ENCODE measurements at regions not wholly inside any gene's neighbourhood (a gene's known extent, or its start where the extent isn't known, plus 50 kb on each side); places are given as distances from the start of the nearest gene placed in this dataset.

DNA sequence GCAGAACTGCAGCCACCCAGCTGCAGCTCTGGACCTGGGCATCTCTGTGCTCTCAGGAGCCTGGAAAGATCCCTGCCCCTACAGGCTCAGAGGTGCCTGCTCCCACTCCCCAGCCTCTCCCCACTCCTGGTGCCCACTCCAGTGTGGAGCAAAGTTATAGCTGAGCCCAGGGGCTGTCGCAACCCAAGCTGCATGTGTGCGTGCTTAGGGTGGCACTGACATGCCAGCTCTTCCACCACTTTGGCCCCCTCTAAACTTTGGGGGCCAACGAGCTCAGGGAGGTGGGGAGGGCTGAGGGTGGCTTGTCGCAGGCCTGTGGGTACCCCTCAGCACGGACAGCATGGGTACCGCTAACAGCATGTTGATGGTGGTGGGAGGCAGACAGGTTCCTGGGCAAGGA, 126.3 kb upstream of the FHL2 start:
- Histone ChIP-seq H3K27me3 (ENCODE audit: control insufficient read depth in 2 of 2, insufficient read depth in 1 of 2, low read length in 1 of 2) (no peaks in the 10 kb centered on the region), H3K4me3 (ENCODE audit: low read length in 2 of 2) (no peak overlapping the region), H3K27ac (ENCODE audit: low read depth in 1 of 2, low read length in 1 of 2) (no peak overlapping the region), H3K9me3 (ENCODE audit: control insufficient read depth in 2 of 2, insufficient read depth in 1 of 2, low read length in 1 of 2) (peaks cover 0 to 10% of the 10 kb centered on the region in 2 donors), H3K4me1 (ENCODE audit: control insufficient read depth in 2 of 2, insufficient read depth in 2 of 2, low read length in 2 of 2) (no peaks in the 10 kb centered on the region), H3K36me3 (ENCODE audit: control insufficient read depth in 2 of 2, insufficient read depth in 2 of 2, low read length in 1 of 2) (no peaks in the 10 kb centered on the region)
- DNase-seq (ENCODE audit: low read depth in 6 of 9, low spot score in 9 of 9) = no peak
- WGBS = 98% methylated on average over 6 of the region's 6 CpGs

DNA sequence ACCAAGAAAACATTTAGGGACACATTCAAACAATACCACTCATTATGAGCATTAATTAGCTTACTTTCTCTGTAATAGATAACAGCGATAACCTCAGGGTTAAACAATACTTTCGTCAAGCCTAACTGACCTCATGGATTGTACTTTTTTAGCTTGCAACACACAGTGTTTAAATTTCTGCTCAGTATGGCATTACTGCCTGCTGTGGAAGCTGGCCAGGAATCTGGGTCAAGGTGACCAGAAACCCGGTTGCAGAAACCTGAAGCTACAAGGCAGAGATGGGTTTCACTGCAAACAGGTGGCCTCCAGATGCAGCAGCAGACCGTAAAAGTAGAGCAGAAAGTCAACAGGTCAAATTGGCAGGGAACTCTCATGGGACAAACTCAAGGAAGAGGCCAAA, 123.8 kb upstream of the FHL2 start:
- 95% methylated on average over 4 of the region's 4 CpGs for WGBS
- H3K27me3 ChIP-seq (ENCODE audit: control insufficient read depth in 2 of 2, insufficient read depth in 1 of 2, low read length in 1 of 2) = no peaks in the 10 kb centered on the region
- H3K4me3 ChIP-seq (ENCODE audit: low read length in 2 of 2) = no peak overlapping the region
- peaks cover 0 to 10% of the 10 kb centered on the region in 2 donors for H3K9me3 ChIP-seq (ENCODE audit: control insufficient read depth in 2 of 2, insufficient read depth in 1 of 2, low read length in 1 of 2)
- H3K27ac ChIP-seq (ENCODE audit: low read depth in 1 of 2, low read length in 1 of 2) = no peak overlapping the region
- no peak for DNase-seq (ENCODE audit: low read depth in 6 of 9, low spot score in 9 of 9)
- H3K36me3 ChIP-seq (ENCODE audit: control insufficient read depth in 2 of 2, insufficient read depth in 2 of 2, low read length in 1 of 2) = no peaks in the 10 kb centered on the region
- no peaks in the 10 kb centered on the region for H3K4me1 ChIP-seq (ENCODE audit: control insufficient read depth in 2 of 2, insufficient read depth in 2 of 2, low read length in 2 of 2)

DNA sequence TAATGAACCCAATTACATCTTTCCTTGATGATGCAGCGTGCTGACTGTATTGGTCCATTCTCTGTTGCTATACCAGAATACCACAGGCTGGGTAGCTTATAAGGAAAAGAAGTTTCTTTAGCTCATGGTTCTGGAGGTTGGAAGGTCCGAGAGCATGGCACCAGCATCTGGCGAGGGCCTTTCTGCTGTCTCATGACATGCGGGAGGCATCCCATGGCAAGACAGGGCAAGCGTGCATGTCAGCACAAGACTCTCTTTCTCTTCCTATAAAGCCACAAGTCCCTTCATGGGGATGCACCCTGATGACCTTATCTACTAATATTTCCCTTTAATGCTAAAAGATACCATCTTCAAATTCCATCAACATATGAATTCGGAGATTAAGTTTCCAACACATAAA, 122.8 kb upstream of the FHL2 start:
- H3K4me3 ChIP-seq (ENCODE audit: low read length in 2 of 2) = no peak overlapping the region

DNA sequence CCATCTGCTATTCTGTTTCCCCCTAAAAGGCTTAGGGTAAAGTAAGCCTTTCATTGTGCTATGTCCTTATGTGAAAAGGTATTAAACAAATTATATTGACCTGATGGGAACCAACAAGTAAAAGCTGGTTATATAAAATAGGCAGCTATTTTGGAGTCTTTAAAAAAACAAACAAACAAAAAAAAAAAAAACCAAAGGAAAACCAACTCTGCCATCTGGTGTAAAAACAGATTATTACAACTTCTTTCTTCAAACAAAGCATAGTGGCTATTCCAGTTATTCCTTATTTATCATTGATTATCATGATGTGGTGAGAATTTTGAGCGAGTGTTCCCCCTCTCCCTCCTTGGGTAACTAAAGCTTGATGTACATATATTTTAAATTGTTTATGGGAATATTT, 122.3 kb upstream of the FHL2 start:
- H3K36me3 ChIP-seq (ENCODE audit: control insufficient read depth in 2 of 2, insufficient read depth in 2 of 2, low read length in 1 of 2) = no peaks in the 10 kb centered on the region
- H3K4me3 ChIP-seq (ENCODE audit: low read length in 2 of 2) = no peak overlapping the region
- DNase-seq (ENCODE audit: low read depth in 6 of 9, low spot score in 9 of 9) = peak in 7 of 9 donors; percentile 8 to 67 (median 37)
- H3K27ac ChIP-seq (ENCODE audit: low read depth in 1 of 2, low read length in 1 of 2) = no peak overlapping the region
- peaks cover 0 to 9% of the 10 kb centered on the region in 2 donors for H3K9me3 ChIP-seq (ENCODE audit: control insufficient read depth in 2 of 2, insufficient read depth in 1 of 2, low read length in 1 of 2)
- 12% methylated on average over 1 of the region's 1 CpG for WGBS
- peaks cover 0 to 3% of the 10 kb centered on the region in 2 donors for H3K4me1 ChIP-seq (ENCODE audit: control insufficient read depth in 2 of 2, insufficient read depth in 2 of 2, low read length in 2 of 2)
- no peaks in the 10 kb centered on the region for H3K27me3 ChIP-seq (ENCODE audit: control insufficient read depth in 2 of 2, insufficient read depth in 1 of 2, low read length in 1 of 2)

More for the DNA sequence above, 122.8 kb upstream of the FHL2 start:
- Histone ChIP-seq H3K27ac (ENCODE audit: low read depth in 1 of 2, low read length in 1 of 2) (no peak overlapping the region), H3K36me3 (ENCODE audit: control insufficient read depth in 2 of 2, insufficient read depth in 2 of 2, low read length in 1 of 2) (no peaks in the 10 kb centered on the region), H3K4me1 (ENCODE audit: control insufficient read depth in 2 of 2, insufficient read depth in 2 of 2, low read length in 2 of 2) (peaks cover 0 to 3% of the 10 kb centered on the region in 2 donors), H3K9me3 (ENCODE audit: control insufficient read depth in 2 of 2, insufficient read depth in 1 of 2, low read length in 1 of 2) (peaks cover 0 to 10% of the 10 kb centered on the region in 2 donors), H3K27me3 (ENCODE audit: control insufficient read depth in 2 of 2, insufficient read depth in 1 of 2, low read length in 1 of 2) (no peaks in the 10 kb centered on the region)
- 95% methylated on average over 6 of the region's 6 CpGs for WGBS
- DNase-seq (ENCODE audit: low read depth in 6 of 9, low spot score in 9 of 9) = no peak

DNA sequence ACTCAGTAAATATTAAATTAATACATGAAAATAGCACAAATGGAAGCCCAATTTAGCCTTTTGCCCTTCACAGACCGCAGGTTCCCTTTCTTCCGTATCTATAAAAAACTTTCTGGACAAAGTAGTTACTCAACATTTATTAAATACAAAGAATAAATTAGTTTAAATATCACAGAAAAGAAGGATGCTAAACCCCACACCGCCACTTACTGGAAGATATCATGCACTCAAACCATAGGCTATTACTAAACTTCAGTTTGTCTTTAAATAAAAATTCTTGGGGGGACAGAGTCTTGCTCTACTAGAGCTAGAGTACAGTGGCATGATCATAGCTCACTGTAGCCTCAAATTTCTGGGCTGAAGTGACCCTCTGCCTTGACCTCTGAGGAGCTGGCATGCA, 120.7 kb upstream of the FHL2 start:
- no peaks in the 10 kb centered on the region for H3K9me3 ChIP-seq (ENCODE audit: control insufficient read depth in 2 of 2, insufficient read depth in 1 of 2, low read length in 1 of 2)
- no peaks in the 10 kb centered on the region for H3K36me3 ChIP-seq (ENCODE audit: control insufficient read depth in 2 of 2, insufficient read depth in 2 of 2, low read length in 1 of 2)
- no peak overlapping the region for H3K4me3 ChIP-seq (ENCODE audit: low read length in 2 of 2)
- no peak overlapping the region for H3K27ac ChIP-seq (ENCODE audit: low read depth in 1 of 2, low read length in 1 of 2)
- H3K4me1 ChIP-seq (ENCODE audit: control insufficient read depth in 2 of 2, insufficient read depth in 2 of 2, low read length in 2 of 2) = peaks cover 0 to 3% of the 10 kb centered on the region in 2 donors
- no peaks in the 10 kb centered on the region for H3K27me3 ChIP-seq (ENCODE audit: control insufficient read depth in 2 of 2, insufficient read depth in 1 of 2, low read length in 1 of 2)
- WGBS = 96% methylated on average over 3 of the region's 3 CpGs
- DNase-seq (ENCODE audit: low read depth in 6 of 9, low spot score in 9 of 9) = no peak

DNA sequence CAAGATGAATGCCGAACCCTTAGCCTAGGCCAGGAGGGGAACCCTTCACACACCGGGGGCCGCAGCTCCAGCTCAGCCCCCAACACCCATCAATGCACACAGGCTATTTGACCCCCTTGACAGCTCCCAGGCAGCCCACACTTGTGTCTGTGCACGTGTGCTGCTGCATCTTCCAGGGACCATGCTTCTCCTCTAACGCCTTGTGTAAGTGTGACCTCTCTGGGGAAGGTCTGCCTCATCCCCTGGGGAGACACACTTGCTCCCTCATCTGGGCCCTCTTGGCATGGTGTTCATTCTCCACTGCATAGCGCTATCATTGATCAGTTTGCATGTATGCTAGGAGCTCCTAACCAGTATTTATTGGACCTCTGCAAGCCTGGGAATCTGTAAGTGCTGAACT, 120.0 kb upstream of the FHL2 start:
- Histone ChIP-seq H3K4me1 (ENCODE audit: control insufficient read depth in 2 of 2, insufficient read depth in 2 of 2, low read length in 2 of 2) (peaks cover 0 to 3% of the 10 kb centered on the region in 2 donors), H3K27ac (ENCODE audit: low read depth in 1 of 2, low read length in 1 of 2) (no peak overlapping the region), H3K27me3 (ENCODE audit: control insufficient read depth in 2 of 2, insufficient read depth in 1 of 2, low read length in 1 of 2) (no peaks in the 10 kb centered on the region), H3K9me3 (ENCODE audit: control insufficient read depth in 2 of 2, insufficient read depth in 1 of 2, low read length in 1 of 2) (no peaks in the 10 kb centered on the region), H3K36me3 (ENCODE audit: control insufficient read depth in 2 of 2, insufficient read depth in 2 of 2, low read length in 1 of 2) (no peaks in the 10 kb centered on the region), H3K4me3 (ENCODE audit: low read length in 2 of 2) (no peak overlapping the region)
- WGBS = 96% methylated on average over 6 of the region's 6 CpGs
- peak in 4 of 9 donors; percentile 4 to 38 (median 21) for DNase-seq (ENCODE audit: low read depth in 6 of 9, low spot score in 9 of 9)

DNA sequence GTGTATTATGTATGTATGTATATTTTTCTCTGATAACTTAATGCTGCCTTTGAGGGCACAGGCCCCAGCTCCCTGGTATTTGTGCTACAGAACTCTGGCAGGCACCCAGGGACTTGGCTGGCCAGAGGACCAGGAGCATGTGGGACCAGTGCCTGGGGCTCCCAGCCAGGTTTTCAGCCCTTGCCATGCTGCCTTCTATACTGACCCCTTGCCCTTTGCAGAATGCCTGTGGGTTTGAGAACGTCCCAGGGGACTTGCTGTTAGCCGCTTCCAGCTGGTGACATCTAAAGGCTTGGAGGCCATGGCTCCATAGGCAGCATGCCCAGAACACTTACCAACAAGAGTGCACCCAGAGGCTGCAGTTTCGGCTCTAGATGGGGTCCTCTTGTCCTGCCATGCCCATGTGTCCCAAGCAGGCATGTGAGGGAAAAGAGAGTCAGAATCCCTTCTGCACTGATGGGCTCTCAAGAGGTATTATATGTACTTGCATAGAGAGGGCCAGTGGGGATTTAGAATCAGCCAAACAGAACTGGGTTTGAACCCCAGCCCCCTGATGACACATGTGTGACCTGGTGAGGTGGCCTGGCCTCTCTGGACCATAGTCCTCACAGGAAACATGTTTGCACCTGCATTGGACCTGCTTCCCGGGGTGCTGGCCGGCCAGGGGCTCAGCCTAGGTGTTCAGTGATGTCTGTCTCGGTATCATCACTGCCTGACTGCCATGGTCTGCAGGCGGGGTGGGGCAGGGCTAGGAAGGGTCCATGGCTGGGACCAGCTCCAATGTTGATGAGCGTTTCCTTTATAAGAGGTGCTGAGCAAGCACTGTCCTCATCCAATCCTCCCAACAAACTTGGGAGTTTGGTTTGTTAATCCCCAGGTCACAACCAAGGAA, 119.2 kb upstream of the FHL2 start:
- no peak for DNase-seq (ENCODE audit: low read depth in 6 of 9, low spot score in 9 of 9)
- Histone ChIP-seq H3K27ac (ENCODE audit: low read depth in 1 of 2, low read length in 1 of 2) (no peak overlapping the region), H3K36me3 (ENCODE audit: control insufficient read depth in 2 of 2, insufficient read depth in 2 of 2, low read length in 1 of 2) (no peaks in the 10 kb centered on the region), H3K27me3 (ENCODE audit: control insufficient read depth in 2 of 2, insufficient read depth in 1 of 2, low read length in 1 of 2) (no peaks in the 10 kb centered on the region), H3K4me3 (ENCODE audit: low read length in 2 of 2) (no peak overlapping the region), H3K9me3 (ENCODE audit: control insufficient read depth in 2 of 2, insufficient read depth in 1 of 2, low read length in 1 of 2) (no peaks in the 10 kb centered on the region), H3K4me1 (ENCODE audit: control insufficient read depth in 2 of 2, insufficient read depth in 2 of 2, low read length in 2 of 2) (peaks cover 0 to 3% of the 10 kb centered on the region in 2 donors)
- WGBS = 96% methylated on average over 8 of the region's 8 CpGs

DNA sequence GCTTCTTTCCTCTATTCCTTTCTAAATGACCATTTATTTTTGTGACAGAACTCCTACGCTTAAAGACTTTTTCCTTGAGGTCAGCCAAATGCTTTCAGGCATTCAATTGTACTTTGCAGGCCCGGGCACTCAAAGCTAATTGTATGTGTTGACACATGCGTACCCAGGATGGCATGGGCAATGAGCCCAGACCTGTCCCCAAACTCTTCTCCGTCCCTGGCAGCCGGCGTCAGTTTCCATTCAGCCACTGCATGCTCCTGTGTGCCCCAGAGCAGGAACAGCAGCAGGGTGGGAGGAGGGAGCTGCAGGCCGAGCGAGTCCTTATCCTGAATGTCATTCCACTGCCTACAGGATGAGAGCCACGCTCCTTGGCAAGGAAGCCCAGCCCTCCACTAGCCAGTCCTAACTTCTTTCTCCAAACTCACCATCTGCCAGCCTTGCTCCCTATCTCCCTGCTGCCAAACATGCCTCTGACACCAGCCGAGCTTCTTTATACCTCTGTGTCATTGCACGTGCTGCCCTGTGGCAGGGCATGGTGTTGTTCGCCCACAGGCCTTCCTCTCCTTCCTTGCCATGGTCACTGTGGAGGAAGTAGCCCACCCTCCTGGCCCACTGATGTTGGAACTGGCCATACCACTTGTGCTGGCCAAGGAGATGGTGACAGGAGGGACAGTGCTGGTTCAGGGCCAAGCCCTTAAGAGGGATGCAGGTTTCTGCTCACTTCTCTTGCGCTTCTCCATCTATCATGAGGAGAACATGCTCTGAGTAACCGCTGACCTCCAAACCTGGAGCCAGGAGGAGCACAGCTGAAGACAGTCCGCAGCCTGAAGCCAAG, 116.9 kb upstream of the FHL2 start:
- no peak for DNase-seq (ENCODE audit: low read depth in 6 of 9, low spot score in 9 of 9)
- Histone ChIP-seq H3K4me1 (ENCODE audit: control insufficient read depth in 2 of 2, insufficient read depth in 2 of 2, low read length in 2 of 2) (peaks cover 0 to 3% of the 10 kb centered on the region in 2 donors), H3K36me3 (ENCODE audit: control insufficient read depth in 2 of 2, insufficient read depth in 2 of 2, low read length in 1 of 2) (no peaks in the 10 kb centered on the region), H3K4me3 (ENCODE audit: low read length in 2 of 2) (no peak overlapping the region), H3K27me3 (ENCODE audit: control insufficient read depth in 2 of 2, insufficient read depth in 1 of 2, low read length in 1 of 2) (no peaks in the 10 kb centered on the region), H3K9me3 (ENCODE audit: control insufficient read depth in 2 of 2, insufficient read depth in 1 of 2, low read length in 1 of 2) (no peaks in the 10 kb centered on the region), H3K27ac (ENCODE audit: low read depth in 1 of 2, low read length in 1 of 2) (no peak overlapping the region)
- WGBS = 97% methylated on average over 15 of the region's 15 CpGs

DNA sequence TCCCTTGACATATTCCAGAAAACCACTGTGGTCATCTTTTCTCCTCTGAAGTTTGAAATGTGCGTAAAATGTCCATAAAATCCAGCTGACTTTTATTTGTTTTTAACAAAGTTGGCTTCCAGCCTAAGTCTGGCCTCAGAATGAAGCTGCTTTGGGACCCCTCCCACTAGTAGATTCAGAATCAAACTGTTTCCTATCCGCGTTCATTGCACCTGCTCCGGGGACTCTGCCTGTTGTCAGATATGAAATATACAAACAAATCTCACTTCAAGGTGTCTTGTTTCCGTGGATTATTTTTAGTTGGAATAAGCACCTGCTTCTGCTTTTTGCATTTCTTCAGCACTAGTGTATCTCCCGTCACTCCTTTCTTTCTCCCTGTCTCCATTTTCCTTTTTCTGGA, 115.7 kb upstream of the FHL2 start:
- no peaks in the 10 kb centered on the region for H3K27me3 ChIP-seq (ENCODE audit: control insufficient read depth in 2 of 2, insufficient read depth in 1 of 2, low read length in 1 of 2)
- 94% methylated on average over 6 of the region's 6 CpGs for WGBS
- H3K27ac ChIP-seq (ENCODE audit: low read depth in 1 of 2, low read length in 1 of 2) = no peak overlapping the region
- no peak overlapping the region for H3K4me3 ChIP-seq (ENCODE audit: low read length in 2 of 2)
- H3K9me3 ChIP-seq (ENCODE audit: control insufficient read depth in 2 of 2, insufficient read depth in 1 of 2, low read length in 1 of 2) = no peaks in the 10 kb centered on the region
- no peak for DNase-seq (ENCODE audit: low read depth in 6 of 9, low spot score in 9 of 9)
- no peaks in the 10 kb centered on the region for H3K36me3 ChIP-seq (ENCODE audit: control insufficient read depth in 2 of 2, insufficient read depth in 2 of 2, low read length in 1 of 2)
- H3K4me1 ChIP-seq (ENCODE audit: control insufficient read depth in 2 of 2, insufficient read depth in 2 of 2, low read length in 2 of 2) = peaks cover 0 to 3% of the 10 kb centered on the region in 2 donors

Measured in thymus (tissue), 11 donors.